AG10803 (cell line): ENCODE measurements at regions not wholly inside any gene's neighbourhood (a gene's known extent, or its start where the extent isn't known, plus 50 kb on each side); places are given as distances from the start of the nearest gene placed in this dataset.
"Not testable (repeated sequence)": the region's sequence is repeated elsewhere in the genome, so short reads cannot be mapped to it uniquely, and the experiment has no call there.

Experiments used
- DNase-seq: peaks from one replicate; pipeline ENCODE4 v3.0.0; 2010; ENCODE audit warnings: low read depth
- H3K4me3 ChIP-seq: 2 replicates; pipeline ENCODE4 v1.5.1; 2011; ENCODE audit warnings: mild to moderate bottlenecking, low read length, control low read depth
- TF ChIP-seq, protein P1 (sequence below): conservative IDR thresholded peaks from 2 replicates; pipeline ENCODE4 v1.5.1; 2011; ENCODE audit warnings: mild to moderate bottlenecking, low read length, control low read depth, inconsistent platforms

DNA sequence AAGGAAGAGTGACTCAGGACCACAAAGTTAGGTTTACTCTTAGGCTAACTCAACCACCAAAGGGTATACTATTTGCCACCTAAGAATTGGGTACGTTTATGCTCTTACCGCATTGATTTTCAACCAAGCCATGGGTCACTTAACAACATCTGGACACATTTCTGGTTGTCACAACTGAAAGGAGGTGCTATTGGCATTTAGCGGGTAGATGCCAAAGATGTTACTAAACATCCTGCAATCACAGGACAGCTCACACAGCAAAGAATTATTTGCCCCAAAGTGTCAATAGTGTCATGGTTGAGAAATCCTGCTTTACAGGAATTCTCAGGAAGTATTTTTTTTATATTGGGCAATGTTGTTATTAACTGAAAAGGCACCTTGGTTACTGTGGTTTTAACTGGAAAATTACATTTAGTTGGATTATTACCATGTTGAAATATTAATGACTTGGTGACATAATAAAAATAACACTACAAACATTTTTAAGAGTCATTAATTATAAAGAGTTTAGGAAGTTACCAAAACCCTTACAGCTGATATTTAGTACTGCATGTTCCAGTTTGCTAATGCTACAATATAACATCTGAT is 185.0 kb upstream of the TMEM196 start:
- TF ChIP-seq, protein P1, sequence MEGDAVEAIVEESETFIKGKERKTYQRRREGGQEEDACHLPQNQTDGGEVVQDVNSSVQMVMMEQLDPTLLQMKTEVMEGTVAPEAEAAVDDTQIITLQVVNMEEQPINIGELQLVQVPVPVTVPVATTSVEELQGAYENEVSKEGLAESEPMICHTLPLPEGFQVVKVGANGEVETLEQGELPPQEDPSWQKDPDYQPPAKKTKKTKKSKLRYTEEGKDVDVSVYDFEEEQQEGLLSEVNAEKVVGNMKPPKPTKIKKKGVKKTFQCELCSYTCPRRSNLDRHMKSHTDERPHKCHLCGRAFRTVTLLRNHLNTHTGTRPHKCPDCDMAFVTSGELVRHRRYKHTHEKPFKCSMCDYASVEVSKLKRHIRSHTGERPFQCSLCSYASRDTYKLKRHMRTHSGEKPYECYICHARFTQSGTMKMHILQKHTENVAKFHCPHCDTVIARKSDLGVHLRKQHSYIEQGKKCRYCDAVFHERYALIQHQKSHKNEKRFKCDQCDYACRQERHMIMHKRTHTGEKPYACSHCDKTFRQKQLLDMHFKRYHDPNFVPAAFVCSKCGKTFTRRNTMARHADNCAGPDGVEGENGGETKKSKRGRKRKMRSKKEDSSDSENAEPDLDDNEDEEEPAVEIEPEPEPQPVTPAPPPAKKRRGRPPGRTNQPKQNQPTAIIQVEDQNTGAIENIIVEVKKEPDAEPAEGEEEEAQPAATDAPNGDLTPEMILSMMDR, result no peak; the same call in 1 of the 2 replicates
- DNase-seq, result peak; percentile 99
- H3K4me3 ChIP-seq, result no peak overlapping the region

DNA sequence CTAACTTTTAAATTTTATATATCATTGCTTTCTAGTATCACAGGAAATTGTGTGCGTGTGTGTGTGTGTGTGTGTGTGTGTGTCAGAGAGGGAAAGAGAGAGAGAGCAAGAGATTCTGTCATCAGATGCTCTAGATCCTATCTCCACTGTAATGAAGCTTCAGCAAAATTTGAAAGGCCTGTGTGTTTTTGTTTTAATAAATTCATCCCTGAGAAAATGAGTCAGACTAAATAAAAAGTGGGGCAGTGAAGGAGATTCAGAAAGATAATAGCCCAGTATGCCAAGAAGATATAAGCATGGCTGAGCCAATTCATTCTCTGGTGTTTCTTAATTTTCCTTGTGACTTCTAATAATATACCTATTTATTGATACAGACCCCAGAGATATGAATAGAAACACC is 184.2 kb upstream of the TMEM196 start:
- TF ChIP-seq, protein P1, result no peak
- H3K4me3 ChIP-seq, result no peak overlapping the region
- peak; percentile 55 for DNase-seq

DNA sequence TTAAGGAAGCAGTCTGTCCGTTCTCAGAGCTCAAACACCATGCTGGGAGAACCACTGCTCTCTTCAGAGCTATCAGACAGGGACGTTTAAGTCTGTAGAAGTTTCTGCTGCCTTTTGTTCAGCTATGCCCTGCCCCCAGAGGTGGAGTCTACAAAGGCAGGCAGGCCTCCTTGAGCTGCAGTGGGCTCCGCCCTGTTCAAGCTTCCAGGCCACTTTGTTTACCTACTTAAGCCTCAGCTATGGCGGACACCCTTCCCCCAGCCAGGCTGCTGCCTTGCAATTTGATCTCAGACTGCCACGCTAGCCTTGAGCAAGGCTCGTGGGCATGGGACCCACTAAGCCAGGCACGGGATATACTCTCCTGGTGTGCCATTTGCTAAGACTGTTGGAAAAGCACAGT is 180.7 kb upstream of the TMEM196 start:
- not testable (repeated sequence) for DNase-seq

DNA sequence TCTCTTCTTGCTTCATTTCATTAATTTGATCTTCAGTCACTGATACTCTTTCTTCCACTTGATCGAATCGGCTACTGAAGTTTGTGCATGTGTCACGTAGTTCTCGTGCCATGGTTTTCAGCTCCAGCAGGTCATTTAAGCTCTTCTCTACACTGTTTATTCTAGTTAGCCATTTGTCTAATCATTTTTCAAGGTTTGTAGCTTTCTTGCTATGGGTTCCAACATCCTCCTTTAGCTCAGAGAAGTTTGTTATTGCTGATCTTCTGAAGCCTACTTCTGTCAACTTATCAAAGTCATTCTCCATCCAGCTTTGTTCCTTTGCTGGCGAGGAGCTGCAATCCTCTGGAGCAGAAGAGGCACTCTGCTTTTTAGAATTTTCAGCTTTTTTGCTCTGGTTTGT is 180.0 kb upstream of the TMEM196 start:
- DNase-seq, H3K4me3 ChIP-seq: not testable (repeated sequence)

More for the DNA sequence above, 180.7 kb upstream of the TMEM196 start:
- not testable (repeated sequence) for H3K4me3 ChIP-seq

DNA sequence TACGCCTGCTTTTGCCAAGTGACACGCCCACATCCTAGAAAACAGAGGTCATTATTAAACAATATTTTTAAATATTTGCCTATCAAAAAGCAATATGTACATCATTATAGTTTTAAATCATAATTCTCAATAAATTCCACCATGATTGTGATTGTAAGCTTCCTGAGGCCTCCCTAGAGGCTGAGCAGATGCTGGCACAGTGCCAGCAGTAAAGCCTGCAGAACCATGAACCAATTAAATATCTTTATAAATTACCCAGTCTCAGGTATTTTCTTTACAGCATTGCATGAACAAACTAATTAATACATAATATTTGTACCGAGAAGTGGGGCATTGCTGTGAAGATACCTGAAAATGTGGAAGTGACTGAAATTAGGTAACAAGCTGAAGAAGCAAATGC is 174.7 kb upstream of the TMEM196 start:
- TF ChIP-seq, protein P1, result no peak
- no peak for DNase-seq
- H3K4me3 ChIP-seq, result no peak overlapping the region

DNA sequence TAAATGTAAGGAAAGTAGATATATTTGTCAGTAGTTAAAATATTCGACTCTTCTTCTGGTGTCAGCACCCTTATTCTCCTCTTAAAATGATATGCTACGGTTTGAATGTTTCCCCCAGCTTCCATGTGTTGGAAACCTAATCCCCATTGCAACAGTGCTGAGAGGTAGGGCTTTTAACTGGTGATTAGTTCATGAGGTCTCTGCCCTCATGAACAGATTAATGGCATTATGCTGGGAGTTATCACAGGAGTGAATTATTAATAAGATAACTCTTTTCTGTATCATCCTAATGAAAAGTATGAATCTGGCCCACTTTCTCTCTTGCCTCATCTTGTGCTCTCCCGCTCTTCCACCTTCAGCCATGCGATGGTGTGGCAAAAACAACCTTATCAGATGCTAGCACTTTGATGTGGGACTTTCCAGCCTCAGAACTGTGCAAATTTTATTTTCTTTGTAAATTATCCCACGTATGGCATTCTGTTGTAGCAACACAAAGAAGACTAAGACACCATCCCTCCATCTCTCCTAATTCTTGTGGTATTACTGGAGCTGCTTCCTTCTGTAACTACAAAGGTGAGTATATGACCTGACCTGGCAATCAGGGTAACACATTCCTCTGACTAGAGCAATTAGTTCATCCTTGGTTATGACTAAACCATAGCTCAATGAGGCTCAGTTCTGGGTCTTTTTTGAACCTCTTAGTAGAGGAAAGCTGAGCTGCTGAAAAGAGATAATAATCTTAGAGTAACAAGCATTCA is 171.1 kb upstream of the TMEM196 start:
- TF ChIP-seq, protein P1, result no peak
- H3K4me3 ChIP-seq, result no peak overlapping the region
- no peak for DNase-seq

DNA sequence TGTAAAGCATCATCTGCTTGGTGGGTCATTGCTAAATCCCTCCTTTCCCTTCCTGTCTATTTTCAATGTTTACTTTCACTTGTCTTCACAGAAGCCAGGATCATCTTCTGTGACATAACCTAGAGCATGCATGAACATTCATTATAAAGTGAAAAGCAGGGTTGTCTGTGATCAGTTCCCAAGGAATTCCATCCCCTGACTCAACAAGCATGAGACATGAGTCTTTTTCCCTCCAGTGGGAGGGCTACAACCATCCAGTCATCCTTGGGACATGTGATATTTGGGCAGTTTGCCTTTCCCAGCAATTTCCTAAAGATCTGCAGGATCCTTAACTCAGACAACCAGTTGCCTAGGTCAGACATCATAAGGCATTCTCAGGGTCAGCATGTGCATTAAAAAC is 166.3 kb upstream of the TMEM196 start:
- TF ChIP-seq, protein P1, result no peak
- DNase-seq, result peak; percentile 82
- H3K4me3 ChIP-seq, result no peak overlapping the region

DNA sequence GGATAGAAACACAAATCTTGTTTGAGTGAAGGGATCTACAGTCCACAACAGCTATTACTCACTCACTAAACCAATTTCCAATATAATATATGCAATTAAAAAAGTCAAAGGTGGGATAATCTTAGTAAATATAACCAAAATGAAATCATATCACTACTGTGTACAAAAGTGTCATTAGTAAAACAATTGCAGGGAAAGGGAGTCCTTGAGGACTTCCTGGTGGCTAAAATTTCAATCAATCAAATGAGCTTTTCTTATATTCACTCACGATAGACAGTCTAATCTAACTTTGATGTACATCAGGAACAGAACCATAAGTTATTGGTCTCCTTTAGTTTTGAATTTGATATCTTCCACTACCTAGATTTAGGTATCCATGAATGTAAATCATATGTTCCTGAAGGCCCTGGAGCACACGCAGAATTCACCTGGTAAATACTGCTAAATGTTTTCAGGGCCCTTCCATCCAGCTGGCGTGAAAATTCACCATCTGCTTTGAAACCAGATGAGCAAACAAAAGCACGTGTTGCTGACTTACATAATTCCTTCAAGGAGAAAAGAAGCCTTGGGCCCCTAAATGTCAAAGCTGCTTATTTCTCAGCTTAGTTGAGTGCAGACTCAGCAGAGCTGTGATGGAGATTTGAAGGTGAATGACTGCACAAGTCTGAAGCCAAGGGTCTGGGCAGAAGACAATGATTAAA is 159.3 kb upstream of the TMEM196 start:
- DNase-seq, result no peak
- no peak overlapping the region for H3K4me3 ChIP-seq
- TF ChIP-seq, protein P1, result no peak
